ENCODE measurements at regions not wholly inside any gene's neighbourhood (a gene's known extent, or its start where the extent isn't known, plus 50 kb on each side); places are given as distances from the start of the nearest gene placed in this dataset.

GRCh38 chr3:31453430-31453829, 79.3 kb upstream of the STT3B start:
- no peak overlapping the region for H2BK12ac ChIP-seq (ENCODE audit: low read length in 2 of 2)
- DNase-seq = no peak
- no peak overlapping the region for H3K14ac ChIP-seq (ENCODE audit: low read length in 2 of 2)
- no peak overlapping the region for H2AK5ac ChIP-seq (ENCODE audit: low read length, severe bottlenecking)
- peaks cover 3% of the 10 kb centered on the region for H3K9me3 ChIP-seq (ENCODE audit: control insufficient read depth, low read length)
- H3K4me1 ChIP-seq (ENCODE audit: control insufficient read depth, insufficient read depth, low read depth, low read length) = no peaks in the 10 kb centered on the region
- no peaks in the 10 kb centered on the region for H3K36me3 ChIP-seq (ENCODE audit: control insufficient read depth in 1 of 2, insufficient read depth in 2 of 2, low read depth in 1 of 2, low read length in 2 of 2)
- no peak overlapping the region for H2BK15ac ChIP-seq (ENCODE audit: low read depth, poor library complexity, severe bottlenecking)
- no peak overlapping the region for H3K9ac ChIP-seq (ENCODE audit: low read length)
- no peak overlapping the region for H2BK120ac ChIP-seq (ENCODE audit: low read depth, low read length)
- H4K91ac ChIP-seq (ENCODE audit: low read length) = no peak overlapping the region
- no peaks in the 10 kb centered on the region for H3K79me1 ChIP-seq (replicated peaks; ENCODE audit: low read length, poor library complexity, severe bottlenecking)
- H3K4me3 ChIP-seq (ENCODE audit: insufficient read depth in 1 of 2, low read depth in 1 of 2, low read length in 2 of 2) = no peak overlapping the region
- H2AFZ ChIP-seq (ENCODE audit: low read depth, low read length) = no peak overlapping the region
- H4K8ac ChIP-seq (ENCODE audit: low read length) = no peak overlapping the region
- no peak overlapping the region for H2BK5ac ChIP-seq (ENCODE audit: low read depth, low read length, poor library complexity, severe bottlenecking)
- H3K27ac ChIP-seq (ENCODE audit: low read length, poor library complexity, severe bottlenecking) = no peak overlapping the region
- no peak overlapping the region for H3K23ac ChIP-seq (ENCODE audit: low read length in 2 of 2)
- H3K4ac ChIP-seq (ENCODE audit: low read depth in 1 of 2, low read length in 2 of 2) = no peak overlapping the region
- no peak overlapping the region for H3K4me2 ChIP-seq (ENCODE audit: low read length, poor library complexity, severe bottlenecking)
- WGBS = 89% methylated on average over 8 of the region's 8 CpGs
- H3K27me3 ChIP-seq (ENCODE audit: control insufficient read depth in 1 of 2, insufficient read depth in 1 of 2, low read length in 2 of 2) = peaks cover 3 to 24% of the 10 kb centered on the region in 2 experiments
- no peak overlapping the region for H3K18ac ChIP-seq (ENCODE audit: low read depth in 1 of 2, low read length in 2 of 2)

- WGBS = 86% methylated on average over 5 of the region's 5 CpGs
Observed at GRCh38 chr3:31455524-31455923, 77.2 kb upstream of the STT3B start.

GRCh38 chr3:31456373-31456772, 76.4 kb upstream of the STT3B start:
- H3K4me1 ChIP-seq (ENCODE audit: control insufficient read depth, insufficient read depth, low read depth, low read length) = no peaks in the 10 kb centered on the region
- no peak overlapping the region for H2BK12ac ChIP-seq (ENCODE audit: low read length in 2 of 2)

More at GRCh38 chr3:31455524-31455923, 77.2 kb upstream of the STT3B start:
- H3K4ac ChIP-seq (ENCODE audit: low read depth in 1 of 2, low read length in 2 of 2) = no peak overlapping the region
- no peaks in the 10 kb centered on the region for H3K36me3 ChIP-seq (ENCODE audit: control insufficient read depth in 1 of 2, insufficient read depth in 2 of 2, low read depth in 1 of 2, low read length in 2 of 2)
- no peak overlapping the region for H4K91ac ChIP-seq (ENCODE audit: low read length)
- no peak overlapping the region for H2AK5ac ChIP-seq (ENCODE audit: low read length, severe bottlenecking)
- H3K4me3 ChIP-seq (ENCODE audit: insufficient read depth in 1 of 2, low read depth in 1 of 2, low read length in 2 of 2) = no peak overlapping the region
- no peak overlapping the region for H3K4me2 ChIP-seq (ENCODE audit: low read length, poor library complexity, severe bottlenecking)
- H3K9me3 ChIP-seq (ENCODE audit: control insufficient read depth, low read length) = peaks cover 4% of the 10 kb centered on the region
- no peak overlapping the region for H4K8ac ChIP-seq (ENCODE audit: low read length)
- peaks cover 3 to 29% of the 10 kb centered on the region in 2 experiments for H3K27me3 ChIP-seq (ENCODE audit: control insufficient read depth in 1 of 2, insufficient read depth in 1 of 2, low read length in 2 of 2)
- no peak overlapping the region for H2BK120ac ChIP-seq (ENCODE audit: low read depth, low read length)
- no peak for DNase-seq
- no peaks in the 10 kb centered on the region for H3K79me1 ChIP-seq (replicated peaks; ENCODE audit: low read length, poor library complexity, severe bottlenecking)
- H3K9ac ChIP-seq (ENCODE audit: low read length) = no peak overlapping the region
- H2BK12ac ChIP-seq (ENCODE audit: low read length in 2 of 2) = no peak overlapping the region
- H2AFZ ChIP-seq (ENCODE audit: low read depth, low read length) = no peak overlapping the region
- no peak overlapping the region for H3K27ac ChIP-seq (ENCODE audit: low read length, poor library complexity, severe bottlenecking)
- no peak overlapping the region for H2BK15ac ChIP-seq (ENCODE audit: low read depth, poor library complexity, severe bottlenecking)
- no peak overlapping the region for H3K23ac ChIP-seq (ENCODE audit: low read length in 2 of 2)
- H2BK5ac ChIP-seq (ENCODE audit: low read depth, low read length, poor library complexity, severe bottlenecking) = no peak overlapping the region
- no peaks in the 10 kb centered on the region for H3K4me1 ChIP-seq (ENCODE audit: control insufficient read depth, insufficient read depth, low read depth, low read length)
- no peak overlapping the region for H3K14ac ChIP-seq (ENCODE audit: low read length in 2 of 2)
- H3K18ac ChIP-seq (ENCODE audit: low read depth in 1 of 2, low read length in 2 of 2) = no peak overlapping the region

GRCh38 chr3:31461426-31461825, 71.3 kb upstream of the STT3B start:
- WGBS = 72% methylated on average over 2 of the region's 2 CpGs

More at GRCh38 chr3:31456373-31456772, 76.4 kb upstream of the STT3B start:
- 79% methylated on average over 3 of the region's 3 CpGs for WGBS
- Histone ChIP-seq H3K9me3 (ENCODE audit: control insufficient read depth, low read length) (peaks cover 6% of the 10 kb centered on the region), H2BK5ac (ENCODE audit: low read depth, low read length, poor library complexity, severe bottlenecking) (no peak overlapping the region), H4K91ac (ENCODE audit: low read length) (no peak overlapping the region), H3K9ac (ENCODE audit: low read length) (no peak overlapping the region), H2AK5ac (ENCODE audit: low read length, severe bottlenecking) (no peak overlapping the region), H2BK120ac (ENCODE audit: low read depth, low read length) (no peak overlapping the region), H3K27ac (ENCODE audit: low read length, poor library complexity, severe bottlenecking) (no peak overlapping the region), H3K79me1 (replicated peaks; ENCODE audit: low read length, poor library complexity, severe bottlenecking) (no peaks in the 10 kb centered on the region), H3K4me3 (ENCODE audit: insufficient read depth in 1 of 2, low read depth in 1 of 2, low read length in 2 of 2) (no peak overlapping the region), H2BK15ac (ENCODE audit: low read depth, poor library complexity, severe bottlenecking) (no peak overlapping the region), H3K4ac (ENCODE audit: low read depth in 1 of 2, low read length in 2 of 2) (no peak overlapping the region), H3K36me3 (ENCODE audit: control insufficient read depth in 1 of 2, insufficient read depth in 2 of 2, low read depth in 1 of 2, low read length in 2 of 2) (no peaks in the 10 kb centered on the region), H3K23ac (ENCODE audit: low read length in 2 of 2) (no peak overlapping the region), H2AFZ (ENCODE audit: low read depth, low read length) (no peak overlapping the region), H3K14ac (ENCODE audit: low read length in 2 of 2) (no peak overlapping the region), H3K27me3 (ENCODE audit: control insufficient read depth in 1 of 2, insufficient read depth in 1 of 2, low read length in 2 of 2) (peaks cover 3 to 35% of the 10 kb centered on the region in 2 experiments), H3K4me2 (ENCODE audit: low read length, poor library complexity, severe bottlenecking) (no peak overlapping the region), H4K8ac (ENCODE audit: low read length) (no peak overlapping the region), H3K18ac (ENCODE audit: low read depth in 1 of 2, low read length in 2 of 2) (no peak overlapping the region)
- no peak for DNase-seq

More at GRCh38 chr3:31461426-31461825, 71.3 kb upstream of the STT3B start:
- H2BK15ac ChIP-seq (ENCODE audit: low read depth, poor library complexity, severe bottlenecking) = no peak overlapping the region
- no peak overlapping the region for H2BK5ac ChIP-seq (ENCODE audit: low read depth, low read length, poor library complexity, severe bottlenecking)
- no peak overlapping the region for H3K18ac ChIP-seq (ENCODE audit: low read depth in 1 of 2, low read length in 2 of 2)
- no peaks in the 10 kb centered on the region for H3K36me3 ChIP-seq (ENCODE audit: control insufficient read depth in 1 of 2, insufficient read depth in 2 of 2, low read depth in 1 of 2, low read length in 2 of 2)
- no peak overlapping the region for H2AFZ ChIP-seq (ENCODE audit: low read depth, low read length)
- peaks cover 0 to 34% of the 10 kb centered on the region in 2 experiments for H3K27me3 ChIP-seq (ENCODE audit: control insufficient read depth in 1 of 2, insufficient read depth in 1 of 2, low read length in 2 of 2)
- no peak overlapping the region for H2BK12ac ChIP-seq (ENCODE audit: low read length in 2 of 2)
- no peak overlapping the region for H4K8ac ChIP-seq (ENCODE audit: low read length)
- H3K4ac ChIP-seq (ENCODE audit: low read depth in 1 of 2, low read length in 2 of 2) = no peak overlapping the region
- peaks cover 2% of the 10 kb centered on the region for H3K9me3 ChIP-seq (ENCODE audit: control insufficient read depth, low read length)
- no peak overlapping the region for H3K9ac ChIP-seq (ENCODE audit: low read length)
- no peak overlapping the region for H2BK120ac ChIP-seq (ENCODE audit: low read depth, low read length)
- DNase-seq = no peak
- no peak overlapping the region for H3K23ac ChIP-seq (ENCODE audit: low read length in 2 of 2)
- H3K4me3 ChIP-seq (ENCODE audit: insufficient read depth in 1 of 2, low read depth in 1 of 2, low read length in 2 of 2) = no peak overlapping the region
- H3K14ac ChIP-seq (ENCODE audit: low read length in 2 of 2) = no peak overlapping the region
- H2AK5ac ChIP-seq (ENCODE audit: low read length, severe bottlenecking) = no peak overlapping the region
- no peaks in the 10 kb centered on the region for H3K79me1 ChIP-seq (replicated peaks; ENCODE audit: low read length, poor library complexity, severe bottlenecking)
- H3K4me2 ChIP-seq (ENCODE audit: low read length, poor library complexity, severe bottlenecking) = no peak overlapping the region
- H4K91ac ChIP-seq (ENCODE audit: low read length) = no peak overlapping the region
- H3K27ac ChIP-seq (ENCODE audit: low read length, poor library complexity, severe bottlenecking) = no peak overlapping the region
- no peaks in the 10 kb centered on the region for H3K4me1 ChIP-seq (ENCODE audit: control insufficient read depth, insufficient read depth, low read depth, low read length)
